Omental fat pad (tissue), 3 donors: ENCODE measurements at regions not wholly inside any gene's neighbourhood (a gene's known extent, or its start where the extent isn't known, plus 50 kb on each side); places are given as distances from the start of the nearest gene placed in this dataset.

Experiments used
- ATAC-seq: fragments of 150-250 bp; one replicate; pipeline ENCODE4 v1.9.1; 2016; ENCODE audit warnings: mild to moderate bottlenecking, moderate library complexity; ENCODE audit not compliant: low FRiP score
- DNase-seq: peaks from one replicate; pipeline ENCODE4 v3.0.0-alpha.2; 2019; ENCODE audit warnings: low spot score
- TF ChIP-seq, protein P1 (sequence below), 3 donors: fragments of 450-650 bp; IDR thresholded peaks; one replicate each; pipeline ENCODE4 v1.5.1; 2016 to 2017; ENCODE audit warnings: antibody characterized with exemption in 3 of 3, mild to moderate bottlenecking in 3 of 3, moderate library complexity in 2 of 3

DNA sequence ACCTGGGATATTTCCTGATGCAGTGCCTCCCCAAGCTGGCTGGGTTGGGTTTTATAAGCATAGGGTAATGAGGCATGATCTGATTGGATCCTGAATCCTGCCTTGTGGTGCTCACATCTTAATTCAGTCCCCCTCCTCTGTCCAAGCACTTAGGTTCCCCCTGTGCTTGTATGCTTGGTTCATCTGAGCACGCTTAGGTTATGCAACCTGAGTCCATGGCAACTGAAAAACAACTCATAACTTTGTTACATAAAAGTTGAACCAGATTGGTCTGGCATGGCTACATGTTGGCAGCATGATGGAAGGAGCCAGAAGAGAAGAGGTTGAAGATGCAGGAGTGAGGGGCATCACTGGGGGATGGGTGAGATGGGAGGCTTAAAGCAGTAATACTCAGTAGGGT, 57.3 kb upstream of the OSBPL3 start:
- TF ChIP-seq, protein P1, sequence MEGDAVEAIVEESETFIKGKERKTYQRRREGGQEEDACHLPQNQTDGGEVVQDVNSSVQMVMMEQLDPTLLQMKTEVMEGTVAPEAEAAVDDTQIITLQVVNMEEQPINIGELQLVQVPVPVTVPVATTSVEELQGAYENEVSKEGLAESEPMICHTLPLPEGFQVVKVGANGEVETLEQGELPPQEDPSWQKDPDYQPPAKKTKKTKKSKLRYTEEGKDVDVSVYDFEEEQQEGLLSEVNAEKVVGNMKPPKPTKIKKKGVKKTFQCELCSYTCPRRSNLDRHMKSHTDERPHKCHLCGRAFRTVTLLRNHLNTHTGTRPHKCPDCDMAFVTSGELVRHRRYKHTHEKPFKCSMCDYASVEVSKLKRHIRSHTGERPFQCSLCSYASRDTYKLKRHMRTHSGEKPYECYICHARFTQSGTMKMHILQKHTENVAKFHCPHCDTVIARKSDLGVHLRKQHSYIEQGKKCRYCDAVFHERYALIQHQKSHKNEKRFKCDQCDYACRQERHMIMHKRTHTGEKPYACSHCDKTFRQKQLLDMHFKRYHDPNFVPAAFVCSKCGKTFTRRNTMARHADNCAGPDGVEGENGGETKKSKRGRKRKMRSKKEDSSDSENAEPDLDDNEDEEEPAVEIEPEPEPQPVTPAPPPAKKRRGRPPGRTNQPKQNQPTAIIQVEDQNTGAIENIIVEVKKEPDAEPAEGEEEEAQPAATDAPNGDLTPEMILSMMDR (IDR thresholded peaks at IDR 0.05) = no peak
- ATAC-seq (no peak), DNase-seq (no peak)

DNA sequence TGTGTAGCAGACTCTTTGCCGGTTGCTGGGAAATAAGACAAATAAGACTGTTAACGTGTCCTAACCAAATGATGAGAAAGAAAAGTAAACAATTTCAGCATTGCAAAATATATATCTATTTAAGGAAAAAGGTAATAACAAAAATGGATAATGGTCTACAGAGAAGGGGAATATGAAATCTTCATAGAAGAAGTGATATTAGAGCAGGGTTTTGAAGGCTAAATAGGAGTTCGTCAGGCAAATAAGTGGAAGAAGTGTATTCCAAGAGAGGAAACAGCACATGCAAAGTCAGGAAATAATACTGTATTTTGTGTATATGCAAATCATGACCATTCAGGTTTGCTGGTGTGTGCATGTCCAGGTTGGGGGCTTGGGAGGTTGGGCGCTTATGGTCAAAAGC, 55.3 kb upstream of the OSBPL3 start:
- TF ChIP-seq, protein P1 (IDR thresholded peaks at IDR 0.05) = no peak

DNA sequence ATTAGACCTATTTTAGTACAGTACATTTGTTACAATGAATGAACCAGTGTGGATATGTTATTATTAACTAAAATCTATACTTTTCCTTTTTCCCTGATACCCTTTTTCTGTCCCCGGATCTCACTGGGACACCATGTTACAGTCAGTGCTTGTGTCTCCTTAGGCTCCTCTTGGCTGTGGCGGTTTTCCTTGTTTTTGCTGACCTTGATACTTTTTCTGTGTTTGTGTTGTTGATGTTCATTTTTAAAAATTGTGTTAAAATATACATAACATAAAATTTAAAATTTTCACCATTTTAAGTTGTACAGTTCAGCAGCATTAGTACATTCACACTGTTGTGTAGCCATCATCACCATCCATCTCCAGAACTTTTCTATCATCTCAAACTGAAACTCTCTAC, 54.2 kb upstream of the OSBPL3 start:
- ATAC-seq = no peak
- TF ChIP-seq, protein P1 (IDR thresholded peaks at IDR 0.05) = no peak

More for the DNA sequence above, 55.3 kb upstream of the OSBPL3 start:
- ATAC-seq (no peak), DNase-seq (no peak)

DNA sequence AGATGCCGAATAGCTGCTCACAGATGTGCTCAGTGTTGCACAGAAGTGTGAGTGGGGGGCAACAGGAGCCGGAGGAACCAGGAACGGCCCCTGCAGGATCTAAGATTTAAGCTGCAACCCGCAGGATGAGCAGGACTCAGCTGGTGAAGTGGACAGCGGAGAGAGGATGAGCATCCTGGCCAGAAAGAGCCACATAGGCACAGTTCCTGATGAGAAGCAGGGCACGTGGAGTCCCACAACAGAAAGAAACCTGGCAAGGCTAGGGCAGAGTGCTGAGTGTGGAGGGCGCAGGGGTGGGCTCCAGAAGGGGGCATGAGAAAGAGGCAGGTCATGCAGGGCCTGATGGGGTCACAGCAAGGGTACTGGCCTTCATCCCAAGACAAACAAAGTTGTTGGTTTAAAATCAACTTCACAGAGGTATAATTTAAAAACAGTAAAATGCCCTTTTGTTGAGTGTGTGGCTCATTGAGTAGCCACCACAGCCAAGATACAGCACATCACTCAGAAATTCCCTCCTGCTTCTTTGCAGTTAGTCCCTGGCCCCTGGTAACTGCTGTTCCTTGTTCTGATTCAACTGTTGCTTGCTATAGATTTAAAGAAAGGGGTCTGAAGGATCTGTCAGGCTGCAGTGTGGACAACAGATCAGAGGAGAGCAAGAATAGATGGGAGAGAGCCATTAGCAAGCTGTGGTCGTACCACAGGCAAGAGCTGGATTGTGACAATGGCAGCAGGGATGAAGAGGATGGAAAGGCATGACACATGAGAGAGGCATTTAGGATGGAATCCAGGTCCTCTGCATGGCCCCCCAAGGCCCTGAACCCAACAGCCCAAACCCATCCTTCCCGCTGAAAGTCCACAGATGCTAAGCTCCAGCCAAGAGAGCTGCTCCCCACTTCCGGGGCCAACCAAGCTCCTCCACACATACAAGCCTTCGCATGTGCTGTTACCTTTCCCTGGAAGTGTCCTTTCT, 53.1 kb upstream of the OSBPL3 start:
- ATAC-seq (no peak), DNase-seq (no peak)
- TF ChIP-seq, protein P1 (IDR thresholded peaks at IDR 0.05) = no peak

More for the DNA sequence above, 54.2 kb upstream of the OSBPL3 start:
- DNase-seq = no peak

DNA sequence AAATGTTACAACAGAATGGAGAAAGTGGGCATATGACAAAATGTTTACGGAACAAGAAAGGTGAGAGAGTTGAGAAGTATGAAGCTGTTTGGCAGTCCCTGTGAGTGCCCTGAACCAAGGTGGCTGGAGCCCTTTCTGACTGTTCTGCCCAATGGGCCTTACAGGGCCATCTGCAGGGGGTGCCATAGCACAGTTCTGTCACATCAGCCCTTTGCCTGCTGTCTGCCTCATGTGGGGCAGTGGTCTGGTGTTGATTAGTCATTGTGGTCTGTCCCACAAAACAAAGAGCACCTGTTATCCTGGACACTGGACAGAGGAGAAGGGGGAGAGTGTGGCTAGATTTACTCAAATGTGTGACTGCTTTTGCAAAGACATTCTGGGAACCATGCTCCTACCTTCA, 51.5 kb upstream of the OSBPL3 start:
- TF ChIP-seq, protein P1 (IDR thresholded peaks at IDR 0.05) = no peak
- no peak for DNase-seq
- ATAC-seq = no peak

DNA sequence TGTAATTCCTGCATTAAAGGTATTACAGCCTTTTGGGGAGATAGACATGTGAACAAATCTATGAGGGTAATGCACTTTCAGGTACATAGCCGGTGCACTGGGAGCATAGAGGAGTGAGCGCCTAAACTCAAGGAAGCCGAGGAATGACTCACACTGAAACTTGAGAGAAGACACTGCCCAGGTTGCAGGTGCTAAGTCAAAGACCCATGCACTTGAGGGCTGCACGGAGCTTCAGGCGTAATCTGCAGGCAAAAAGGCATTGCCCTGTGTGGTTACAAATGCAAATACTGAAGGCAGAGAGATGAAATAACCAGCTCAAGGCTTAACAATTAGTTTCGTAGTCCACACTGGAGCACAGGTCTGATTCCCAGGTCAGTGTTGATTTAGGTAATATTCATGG, 51.0 kb upstream of the OSBPL3 start:
- DNase-seq (no peak), ATAC-seq (no peak)
- TF ChIP-seq, protein P1 (IDR thresholded peaks at IDR 0.05) = no peak
